ENCODE measurements at regions not wholly inside any gene's neighbourhood (a gene's known extent, or its start where the extent isn't known, plus 50 kb on each side); places are given as distances from the start of the nearest gene placed in this dataset.

- no peak overlapping the region for H3K4me3 Mint-ChIP-seq
- peaks cover 8 to 17% (median 11%) of the 10 kb centered on the region in 3 donors for H3K4me1 Mint-ChIP-seq
- H3K27me3 Mint-ChIP-seq = peaks cover 0 to 22% (median 7%) of the 10 kb centered on the region in 3 donors
- no peaks in the 10 kb centered on the region for H3K9me3 Mint-ChIP-seq
- no peaks in the 10 kb centered on the region for H3K36me3 Mint-ChIP-seq
- ATAC-seq (ENCODE audit: low read depth in 2 of 2) = no peak
- H3K27ac Mint-ChIP-seq = peak overlapping the region in 1 of 6 donors; percentile 10
- no peak for DNase-seq
Observed at GRCh38 chr6:156509496-156509895, 267.7 kb upstream of the ARID1B start.

GRCh38 chr6:156508923-156509322 is 268.3 kb upstream of the ARID1B start:
- DNase-seq = peak; percentile 5
- Mint-ChIP-seq H3K27ac (peak overlapping the region in 1 of 6 donors; percentile 10), H3K36me3 (no peaks in the 10 kb centered on the region), H3K27me3 (peaks cover 0 to 22% (median 7%) of the 10 kb centered on the region in 3 donors), H3K9me3 (no peaks in the 10 kb centered on the region), H3K4me3 (no peak overlapping the region), H3K4me1 (peaks cover 8 to 17% (median 11%) of the 10 kb centered on the region in 3 donors)
- peak; percentile 73 to 90 for ATAC-seq (ENCODE audit: low read depth in 2 of 2)

- no peak overlapping the region for H3K27ac Mint-ChIP-seq
- H3K4me3 Mint-ChIP-seq = no peak overlapping the region
- no peaks in the 10 kb centered on the region for H3K36me3 Mint-ChIP-seq
- peaks cover 8 to 17% (median 11%) of the 10 kb centered on the region in 3 donors for H3K4me1 Mint-ChIP-seq
- DNase-seq = no peak
- ATAC-seq (ENCODE audit: low read depth in 2 of 2) = no peak
- no peaks in the 10 kb centered on the region for H3K9me3 Mint-ChIP-seq
- peaks cover 0 to 22% (median 7%) of the 10 kb centered on the region in 3 donors for H3K27me3 Mint-ChIP-seq
Observed at GRCh38 chr6:156508126-156508525, 269.1 kb upstream of the ARID1B start.

- no peak for ATAC-seq (ENCODE audit: low read depth in 2 of 2)
- no peaks in the 10 kb centered on the region for H3K36me3 Mint-ChIP-seq
- H3K4me3 Mint-ChIP-seq = no peak overlapping the region
- H3K27me3 Mint-ChIP-seq = peaks cover 0 to 22% (median 7%) of the 10 kb centered on the region in 3 donors
- no peak overlapping the region for H3K27ac Mint-ChIP-seq
- peaks cover 8 to 17% (median 11%) of the 10 kb centered on the region in 3 donors for H3K4me1 Mint-ChIP-seq
- peaks cover 0 to under 1% (median 0%) of the 10 kb centered on the region in 7 donors for H3K9me3 Mint-ChIP-seq
- no peak for DNase-seq
Observed at GRCh38 chr6:156507656-156508055, 269.5 kb upstream of the ARID1B start.

- ATAC-seq (ENCODE audit: low read depth in 2 of 2) = no peak
- Mint-ChIP-seq H3K9me3 (peaks cover 0 to 5% (median 0%) of the 10 kb centered on the region in 7 donors), H3K36me3 (no peaks in the 10 kb centered on the region), H3K4me1 (peaks cover 8 to 17% (median 11%) of the 10 kb centered on the region in 3 donors), H3K4me3 (no peak overlapping the region), H3K27me3 (peaks cover 0 to 22% (median 7%) of the 10 kb centered on the region in 3 donors), H3K27ac (peak overlapping the region in 2 of 6 donors; percentile 53 to 58)
- no peak for DNase-seq
Observed at GRCh38 chr6:156507106-156507505, 270.1 kb upstream of the ARID1B start.

GRCh38 chr6:156502969-156503504 is 274.1 kb upstream of the ARID1B start:
- H3K4me3 Mint-ChIP-seq = no peak overlapping the region
- DNase-seq (no peak), ATAC-seq (ENCODE audit: low read depth in 2 of 2) (no peak)
- peaks cover 8 to 9% of the 10 kb centered on the region in 2 donors for H3K36me3 Mint-ChIP-seq
- peaks cover 3 to 20% (median 11%) of the 10 kb centered on the region in 7 donors for H3K9me3 Mint-ChIP-seq
- H3K4me1 Mint-ChIP-seq = peaks cover 8 to 12% (median 11%) of the 10 kb centered on the region in 3 donors
- H3K27ac Mint-ChIP-seq = no peak overlapping the region
- peaks cover 0 to 10% (median 0%) of the 10 kb centered on the region in 3 donors for H3K27me3 Mint-ChIP-seq

- H3K9me3 Mint-ChIP-seq = peaks cover 6 to 20% (median 11%) of the 10 kb centered on the region in 7 donors
- H3K27ac Mint-ChIP-seq = no peak overlapping the region
- peaks cover 8 to 9% of the 10 kb centered on the region in 2 donors for H3K36me3 Mint-ChIP-seq
- DNase-seq (no peak), ATAC-seq (ENCODE audit: low read depth in 2 of 2) (no peak)
- no peaks in the 10 kb centered on the region for H3K4me1 Mint-ChIP-seq
- H3K4me3 Mint-ChIP-seq = no peak overlapping the region
- H3K27me3 Mint-ChIP-seq = peaks cover 0 to 15% (median 0%) of the 10 kb centered on the region in 3 donors
Observed at GRCh38 chr6:156497618-156498017, 279.6 kb upstream of the ARID1B start.

GRCh38 chr6:156487877-156488276 is 289.3 kb upstream of the ARID1B start:
- Mint-ChIP-seq H3K4me3 (no peak overlapping the region), H3K4me1 (no peaks in the 10 kb centered on the region), H3K36me3 (peaks cover 4 to 31% of the 10 kb centered on the region in 2 donors), H3K27me3 (peaks cover 0 to 6% (median 0%) of the 10 kb centered on the region in 3 donors), H3K9me3 (peaks cover 4 to 58% (median 41%) of the 10 kb centered on the region in 7 donors), H3K27ac (no peak overlapping the region)
- DNase-seq (no peak), ATAC-seq (ENCODE audit: low read depth in 2 of 2) (no peak)

GRCh38 chr6:156485150-156485549 is 292.0 kb upstream of the ARID1B start:
- ATAC-seq (ENCODE audit: low read depth in 2 of 2) (no peak), DNase-seq (no peak)
- peak overlapping the region in 1 of 8 donors; percentile 16 for H3K4me3 Mint-ChIP-seq
- H3K36me3 Mint-ChIP-seq = peaks cover 4 to 15% of the 10 kb centered on the region in 2 donors
- H3K27ac Mint-ChIP-seq = no peak overlapping the region
- no peaks in the 10 kb centered on the region for H3K4me1 Mint-ChIP-seq
- peaks cover 4 to 43% (median 25%) of the 10 kb centered on the region in 7 donors for H3K9me3 Mint-ChIP-seq
- no peaks in the 10 kb centered on the region for H3K27me3 Mint-ChIP-seq

GRCh38 chr6:156474507-156475120 is 302.6 kb upstream of the ARID1B start:
- no peak for ATAC-seq (ENCODE audit: low read depth in 2 of 2)
- Mint-ChIP-seq H3K4me1 (peaks cover 0 to 10% (median 8%) of the 10 kb centered on the region in 3 donors), H3K4me3 (no peak overlapping the region)

GRCh38 chr6:156471000-156471399 is 306.2 kb upstream of the ARID1B start:
- Mint-ChIP-seq H3K4me1 (peaks cover 0 to 10% (median 8%) of the 10 kb centered on the region in 3 donors), H3K27ac (peak overlapping the region in 1 of 6 donors; percentile 38), H3K27me3 (no peaks in the 10 kb centered on the region), H3K36me3 (peaks cover 0 to 12% of the 10 kb centered on the region in 2 donors), H3K9me3 (peaks cover 0 to 17% (median 8%) of the 10 kb centered on the region in 7 donors), H3K4me3 (no peak overlapping the region)
- ATAC-seq (ENCODE audit: low read depth in 2 of 2) (no peak), DNase-seq (no peak)

More at GRCh38 chr6:156474507-156475120, 302.6 kb upstream of the ARID1B start:
- Mint-ChIP-seq H3K9me3 (peaks cover 0 to 7% (median 5%) of the 10 kb centered on the region in 7 donors), H3K27me3 (no peaks in the 10 kb centered on the region), H3K27ac (peak overlapping the region in 2 of 6 donors; percentile 23 to 24), H3K36me3 (no peaks in the 10 kb centered on the region)
- no peak for DNase-seq

GRCh38 chr6:156464100-156464878 is 312.9 kb upstream of the ARID1B start:
- no peak overlapping the region for H3K4me3 Mint-ChIP-seq
- peaks cover 5 to 13% (median 6%) of the 10 kb centered on the region in 7 donors for H3K9me3 Mint-ChIP-seq
- no peak overlapping the region for H3K27ac Mint-ChIP-seq
- ATAC-seq (ENCODE audit: low read depth in 2 of 2) = no peak
- H3K4me1 Mint-ChIP-seq = peaks cover 0 to 5% (median 2%) of the 10 kb centered on the region in 3 donors
- peaks cover 0 to 9% (median 7%) of the 10 kb centered on the region in 3 donors for H3K27me3 Mint-ChIP-seq
- peaks cover 5 to 20% of the 10 kb centered on the region in 2 donors for H3K36me3 Mint-ChIP-seq
- DNase-seq = no peak

- Mint-ChIP-seq H3K27ac (no peak overlapping the region), H3K9me3 (peaks cover 2 to 6% (median 5%) of the 10 kb centered on the region in 7 donors), H3K36me3 (peaks cover 5 to 8% of the 10 kb centered on the region in 2 donors), H3K4me1 (peaks cover 0 to 5% (median 2%) of the 10 kb centered on the region in 3 donors), H3K4me3 (no peak overlapping the region), H3K27me3 (peaks cover 0 to 9% (median 7%) of the 10 kb centered on the region in 3 donors)
- ATAC-seq (ENCODE audit: low read depth in 2 of 2) (no peak), DNase-seq (no peak)
Observed at GRCh38 chr6:156461647-156462046, 315.5 kb upstream of the ARID1B start.

Measured in naive B cell (primary cell).